ENCODE measurements at regions not wholly inside any gene's neighbourhood (a gene's known extent, or its start where the extent isn't known, plus 50 kb on each side); places are given as distances from the start of the nearest gene placed in this dataset.

- no peak for TF ChIP-seq TOX (CRISPR knock-in tag; IDR thresholded peaks at IDR 0.05; ENCODE audit: borderline replicate concordance)
- no peak for TF ChIP-seq ZFP30 (CRISPR knock-in tag; IDR thresholded peaks at IDR 0.05)
- TF ChIP-seq, protein P1, sequence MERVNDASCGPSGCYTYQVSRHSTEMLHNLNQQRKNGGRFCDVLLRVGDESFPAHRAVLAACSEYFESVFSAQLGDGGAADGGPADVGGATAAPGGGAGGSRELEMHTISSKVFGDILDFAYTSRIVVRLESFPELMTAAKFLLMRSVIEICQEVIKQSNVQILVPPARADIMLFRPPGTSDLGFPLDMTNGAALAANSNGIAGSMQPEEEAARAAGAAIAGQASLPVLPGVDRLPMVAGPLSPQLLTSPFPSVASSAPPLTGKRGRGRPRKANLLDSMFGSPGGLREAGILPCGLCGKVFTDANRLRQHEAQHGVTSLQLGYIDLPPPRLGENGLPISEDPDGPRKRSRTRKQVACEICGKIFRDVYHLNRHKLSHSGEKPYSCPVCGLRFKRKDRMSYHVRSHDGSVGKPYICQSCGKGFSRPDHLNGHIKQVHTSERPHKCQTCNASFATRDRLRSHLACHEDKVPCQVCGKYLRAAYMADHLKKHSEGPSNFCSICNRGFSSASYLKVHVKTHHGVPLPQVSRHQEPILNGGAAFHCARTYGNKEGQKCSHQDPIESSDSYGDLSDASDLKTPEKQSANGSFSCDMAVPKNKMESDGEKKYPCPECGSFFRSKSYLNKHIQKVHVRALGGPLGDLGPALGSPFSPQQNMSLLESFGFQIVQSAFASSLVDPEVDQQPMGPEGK (CRISPR knock-in tag; IDR thresholded peaks at IDR 0.05; ENCODE audit: borderline replicate concordance): no peak
- TF ChIP-seq GLIS3 (CRISPR knock-in tag; IDR thresholded peaks at IDR 0.05): no peak
- TF ChIP-seq ZFP3 (CRISPR knock-in tag; IDR thresholded peaks at IDR 0.05): no peak
- no peak for TF ChIP-seq POU6F1 (CRISPR knock-in tag; IDR thresholded peaks at IDR 0.05; ENCODE audit: borderline replicate concordance, low read depth)
- TF ChIP-seq ARNTL (CRISPR knock-in tag; IDR thresholded peaks at IDR 0.05; ENCODE audit: borderline replicate concordance, low read depth): no peak
- no peak for TF ChIP-seq ESRRG (CRISPR knock-in tag; IDR thresholded peaks at IDR 0.05)
- TF ChIP-seq ISL1 (CRISPR knock-in tag; IDR thresholded peaks at IDR 0.05): no peak
- TF ChIP-seq ZNF8 (CRISPR knock-in tag; IDR thresholded peaks at IDR 0.05): no peak
- no peak for TF ChIP-seq RARB (CRISPR knock-in tag; IDR thresholded peaks at IDR 0.05)
- TF ChIP-seq ZNF70 (CRISPR knock-in tag; IDR thresholded peaks at IDR 0.05): no peak
- TF ChIP-seq SNAI2 (CRISPR knock-in tag; IDR thresholded peaks at IDR 0.05): no peak
Observed at GRCh38 chr3:177287231-177287630, 89.9 kb upstream of the TBL1XR1 start.

Measured in SK-N-SH treated with all-trans-retinoic acid at 6 μM for 48 hours (cell line).